HEK293 (cell line): ENCODE measurements at regions not wholly inside any gene's neighbourhood (a gene's known extent, or its start where the extent isn't known, plus 50 kb on each side); places are given as distances from the start of the nearest gene placed in this dataset.

Source experiments
- CTCF ChIA-PET: fragments of 350-600 bp; formaldehyde crosslinking; extraction: SDS; loops from one replicate; lab custom pipeline; 2021; ENCODE audit warnings: antibody characterized with exemption; lab: Yijun Ruan, JAX
- POLR2A ChIA-PET: fragments of 300-600 bp; formaldehyde crosslinking; extraction: SDS; loops from one replicate; lab custom pipeline; 2020; ENCODE audit warnings: antibody characterized with exemption, inconsistent platforms; lab: Yijun Ruan, JAX
- H3K27ac ChIP-seq: fragments of 200-500 bp; sonication (Bioruptor generic); 2 replicates; pipeline ENCODE4 v1.5.1; 2014; ENCODE audit warnings: low read depth, low read length, control low read depth, inconsistent platforms; ENCODE audit errors: extremely low read depth
- H3K36me3 ChIP-seq, 2 experiments: fragments of 200-500 bp in 1 of 2; sonication (Bioruptor generic) in 1 of 2; 1 replicate in 1 of 2; 2 replicates in 1 of 2; pipeline ENCODE4 v1.5.1; 2014 to 2017; ENCODE audit warnings: inconsistent platforms in 2 of 2, low read length in 2 of 2; ENCODE audit not compliant: control insufficient read depth in 2 of 2, insufficient read depth in 1 of 2
- H3K4me1 ChIP-seq: fragments of 200-500 bp; sonication (Bioruptor generic); 2 replicates; pipeline ENCODE4 v1.5.1; 2014; ENCODE audit warnings: mild to moderate bottlenecking, low read length, inconsistent platforms; ENCODE audit not compliant: control insufficient read depth, insufficient read depth
- H3K4me3 ChIP-seq: 2 replicates; pipeline ENCODE4 v1.5.1; 2011; ENCODE audit warnings: low read depth, mild to moderate bottlenecking, control low read depth, low read length, moderate library complexity
- H3K9me3 ChIP-seq: fragments of 200-500 bp; sonication (Bioruptor generic); 2 replicates; pipeline ENCODE4 v1.5.1; 2014; ENCODE audit warnings: low read depth, low read length, inconsistent platforms; ENCODE audit not compliant: control insufficient read depth, insufficient read depth
- ELK4 ChIP-seq: IDR thresholded peaks from 2 replicates; pipeline ENCODE4 v1.6.1; 2011; ENCODE audit warnings: mild to moderate bottlenecking, low read depth, low read length, borderline replicate concordance
- GLIS2 ChIP-seq: fragments of 450-650 bp; formaldehyde crosslinking; IDR thresholded peaks from 2 replicates; pipeline ENCODE4 v1.5.1; 2016; ENCODE audit warnings: missing biosample characterization, missing genetic modification characterization
- OVOL3 ChIP-seq: fragments of 450-650 bp; formaldehyde crosslinking; IDR thresholded peaks from 2 replicates; pipeline ENCODE4 v1.5.1; 2016; ENCODE audit warnings: missing biosample characterization, missing genetic modification characterization
- REPIN1 ChIP-seq: fragments of 450-650 bp; formaldehyde crosslinking; IDR thresholded peaks from 2 replicates; pipeline ENCODE4 v1.5.1; 2017; ENCODE audit warnings: missing biosample characterization, missing genetic modification characterization, low read depth
- SCRT2 ChIP-seq: fragments of 450-650 bp; formaldehyde crosslinking; IDR thresholded peaks from 2 replicates; pipeline ENCODE4 v1.5.1; 2016; ENCODE audit warnings: missing biosample characterization, missing genetic modification characterization
- TRIM28 ChIP-seq: IDR thresholded peaks from 2 replicates; pipeline ENCODE4 v1.6.1; 2011; ENCODE audit warnings: low read length, control low read depth, borderline replicate concordance
- ZIC2 ChIP-seq: fragments of 450-650 bp; formaldehyde crosslinking; IDR thresholded peaks from 2 replicates; pipeline ENCODE4 v1.5.1; 2016; ENCODE audit warnings: missing biosample characterization, missing genetic modification characterization
- ZNF112 ChIP-seq: fragments of 450-650 bp; formaldehyde crosslinking; IDR thresholded peaks from 2 replicates; pipeline ENCODE4 v1.5.0; 2017; ENCODE audit warnings: missing biosample characterization, missing genetic modification characterization
- ZNF2 ChIP-seq: fragments of 450-650 bp; formaldehyde crosslinking; IDR thresholded peaks from 2 replicates; pipeline ENCODE4 v1.5.1; 2016; ENCODE audit warnings: missing biosample characterization, missing genetic modification characterization
- ZNF211 ChIP-seq: fragments of 450-650 bp; formaldehyde crosslinking; IDR thresholded peaks from 2 replicates; pipeline ENCODE4 v1.5.1; 2016; ENCODE audit warnings: low read depth, missing biosample characterization, missing genetic modification characterization
- ZNF23 ChIP-seq: fragments of 450-650 bp; formaldehyde crosslinking; IDR thresholded peaks from 2 replicates; pipeline ENCODE4 v1.5.1; 2016; ENCODE audit warnings: missing biosample characterization, missing genetic modification characterization, borderline replicate concordance
- ZNF248 ChIP-seq: fragments of 450-650 bp; formaldehyde crosslinking; IDR thresholded peaks from 2 replicates; pipeline ENCODE4 v1.5.1; 2017; ENCODE audit warnings: missing biosample characterization, missing genetic modification characterization
- ZNF391 ChIP-seq: fragments of 450-650 bp; formaldehyde crosslinking; IDR thresholded peaks from 2 replicates; pipeline ENCODE4 v1.5.1; 2016; ENCODE audit warnings: low read depth, missing biosample characterization, missing genetic modification characterization, borderline replicate concordance
- ZNF423 ChIP-seq: fragments of 450-650 bp; formaldehyde crosslinking; IDR thresholded peaks from 2 replicates; pipeline ENCODE4 v1.5.1; 2016; ENCODE audit warnings: missing biosample characterization, missing genetic modification characterization
- ZNF473 ChIP-seq: fragments of 450-650 bp; formaldehyde crosslinking; IDR thresholded peaks from 2 replicates; pipeline ENCODE4 v1.5.1; 2017; ENCODE audit warnings: missing biosample characterization, missing genetic modification characterization
- ZNF548 ChIP-seq: fragments of 450-650 bp; formaldehyde crosslinking; IDR thresholded peaks from 2 replicates; pipeline ENCODE4 v1.5.1; 2016; ENCODE audit warnings: missing biosample characterization, missing genetic modification characterization
- ZNF571 ChIP-seq: fragments of 450-650 bp; formaldehyde crosslinking; IDR thresholded peaks from 2 replicates; pipeline ENCODE4 v1.5.0; 2017; ENCODE audit warnings: missing biosample characterization, missing genetic modification characterization
- ZNF585B ChIP-seq: fragments of 450-650 bp; formaldehyde crosslinking; IDR thresholded peaks from 2 replicates; pipeline ENCODE4 v1.5.1; 2016; ENCODE audit warnings: missing biosample characterization, missing genetic modification characterization
- ZNF624 ChIP-seq: fragments of 450-650 bp; formaldehyde crosslinking; IDR thresholded peaks from 2 replicates; pipeline ENCODE4 v1.5.1; 2017; ENCODE audit warnings: missing biosample characterization, missing genetic modification characterization
- ZNF658 ChIP-seq: fragments of 450-650 bp; formaldehyde crosslinking; IDR thresholded peaks from 2 replicates; pipeline ENCODE4; 2016; ENCODE audit warnings: missing biosample characterization, missing genetic modification characterization
- ZNF677 ChIP-seq: fragments of 450-650 bp; IDR thresholded peaks from 2 replicates; pipeline ENCODE4 v1.5.0; 2018; ENCODE audit warnings: missing biosample characterization, mild to moderate bottlenecking, missing genetic modification characterization, moderate library complexity
- ZNF704 ChIP-seq: fragments of 450-650 bp; formaldehyde crosslinking; IDR thresholded peaks from 2 replicates; pipeline ENCODE4 v1.5.1; 2016; ENCODE audit warnings: missing biosample characterization, missing genetic modification characterization
- ZNF777 ChIP-seq: fragments of 450-650 bp; formaldehyde crosslinking; IDR thresholded peaks from 2 replicates; pipeline ENCODE4 v1.5.1; 2017; ENCODE audit warnings: missing biosample characterization, missing genetic modification characterization, borderline replicate concordance
- ZNF785 ChIP-seq: fragments of 450-650 bp; formaldehyde crosslinking; IDR thresholded peaks from 2 replicates; pipeline ENCODE4 v1.5.1; 2016; ENCODE audit warnings: missing biosample characterization, missing genetic modification characterization
- ZSCAN16 ChIP-seq: fragments of 450-650 bp; formaldehyde crosslinking; IDR thresholded peaks from 2 replicates; pipeline ENCODE4 v1.5.1; 2016; ENCODE audit warnings: missing biosample characterization, missing genetic modification characterization
- TF ChIP-seq, protein P1 (sequence below): fragments of 450-650 bp; formaldehyde crosslinking; IDR thresholded peaks from 2 replicates; pipeline ENCODE4 v1.5.1; 2016; ENCODE audit warnings: missing biosample characterization, missing genetic modification characterization, low read depth
- TF ChIP-seq, protein P2 (sequence below): fragments of 450-650 bp; formaldehyde crosslinking; IDR thresholded peaks from 2 replicates; pipeline ENCODE4 v1.5.1; 2016; ENCODE audit warnings: missing biosample characterization, missing genetic modification characterization
- TF ChIP-seq, protein P3 (sequence below): fragments of 450-650 bp; formaldehyde crosslinking; IDR thresholded peaks from 2 replicates; pipeline ENCODE4 v1.5.1; 2017; ENCODE audit warnings: missing biosample characterization, missing genetic modification characterization

DNA sequence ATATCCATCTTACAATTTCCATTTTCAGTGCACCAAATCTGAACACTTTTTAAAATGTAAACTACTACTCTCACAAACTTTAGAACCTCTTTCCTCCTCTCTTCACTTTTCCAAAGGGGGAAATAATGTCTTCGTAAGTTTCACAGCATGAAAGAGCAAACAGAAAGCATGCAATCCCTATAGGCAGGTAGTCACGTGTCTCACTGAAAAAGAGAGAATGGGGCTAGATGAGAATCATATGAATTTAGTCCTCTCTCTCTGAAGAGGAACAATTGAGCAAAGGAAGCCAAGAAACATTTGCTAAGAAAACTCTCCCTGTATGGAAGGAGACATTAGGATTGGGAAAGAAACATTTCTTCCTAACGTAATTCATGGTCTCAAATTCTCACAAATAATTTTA lies 613.9 kb downstream of the PLA2G4A start:
- Histone ChIP-seq H3K4me1 (no peaks in the 10 kb centered on the region), H3K4me3 (no peak overlapping the region), H3K36me3 (no peaks in the 10 kb centered on the region), H3K27ac (no peak overlapping the region), H3K9me3 (no peaks in the 10 kb centered on the region)
- POLR2A ChIA-PET: no interaction called here
- CTCF ChIA-PET: no interaction called here
- no peak for TF ChIP-seq SCRT2 (tag by site-specific recombination)
- no peak for TF ChIP-seq ZSCAN16 (tag by site-specific recombination)
- no peak for TF ChIP-seq ZNF248 (tag by site-specific recombination)
- no peak for TF ChIP-seq ZNF624 (tag by site-specific recombination)
- TF ChIP-seq TRIM28: no peak
- TF ChIP-seq ZIC2: no peak
- no peak for TF ChIP-seq ZNF571
- no peak for TF ChIP-seq ZNF585B (tag by site-specific recombination)
- no peak for TF ChIP-seq ZNF777 (tag by site-specific recombination)
- no peak for TF ChIP-seq ELK4
- TF ChIP-seq, protein P1, sequence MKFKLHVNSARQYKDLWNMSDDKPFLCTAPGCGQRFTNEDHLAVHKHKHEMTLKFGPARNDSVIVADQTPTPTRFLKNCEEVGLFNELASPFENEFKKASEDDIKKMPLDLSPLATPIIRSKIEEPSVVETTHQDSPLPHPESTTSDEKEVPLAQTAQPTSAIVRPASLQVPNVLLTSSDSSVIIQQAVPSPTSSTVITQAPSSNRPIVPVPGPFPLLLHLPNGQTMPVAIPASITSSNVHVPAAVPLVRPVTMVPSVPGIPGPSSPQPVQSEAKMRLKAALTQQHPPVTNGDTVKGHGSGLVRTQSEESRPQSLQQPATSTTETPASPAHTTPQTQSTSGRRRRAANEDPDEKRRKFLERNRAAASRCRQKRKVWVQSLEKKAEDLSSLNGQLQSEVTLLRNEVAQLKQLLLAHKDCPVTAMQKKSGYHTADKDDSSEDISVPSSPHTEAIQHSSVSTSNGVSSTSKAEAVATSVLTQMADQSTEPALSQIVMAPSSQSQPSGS (tag by site-specific recombination): no peak
- TF ChIP-seq ZNF785: no peak
- TF ChIP-seq GLIS2 (tag by site-specific recombination): no peak

DNA sequence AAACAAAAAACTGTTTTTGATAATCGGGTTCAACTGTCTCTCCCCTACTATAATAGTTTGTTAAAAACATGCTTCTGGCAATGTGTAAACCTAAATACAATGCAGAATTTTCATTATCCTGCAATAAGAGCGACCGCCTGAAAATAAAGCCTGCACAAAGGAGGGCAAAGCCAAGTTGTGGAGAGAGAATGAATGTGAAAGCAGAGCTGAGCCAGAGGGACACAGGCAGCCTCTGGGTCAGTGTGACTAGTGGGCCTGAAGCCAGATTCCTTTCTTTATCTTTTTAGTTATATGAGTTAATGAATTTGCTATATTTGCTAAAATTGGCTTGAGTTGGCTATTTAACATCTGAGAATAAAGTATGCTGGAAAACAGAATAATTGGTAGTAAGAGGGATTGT lies 615.2 kb downstream of the PLA2G4A start:
- CTCF ChIA-PET: no interaction called here
- H3K27ac ChIP-seq: no peak overlapping the region
- H3K4me1 ChIP-seq: no peaks in the 10 kb centered on the region
- H3K4me3 ChIP-seq: no peak overlapping the region
- no peaks in the 10 kb centered on the region for H3K36me3 ChIP-seq
- no peak for TF ChIP-seq ZNF473 (tag by site-specific recombination)
- TF ChIP-seq ZNF112 (tag by site-specific recombination): no peak
- TF ChIP-seq ZNF548 (tag by site-specific recombination): no peak
- no peak for TF ChIP-seq ZNF571
- no peak for TF ChIP-seq ZNF2 (tag by site-specific recombination)
- TF ChIP-seq ZNF423 (tag by site-specific recombination): no peak
- no peak for TF ChIP-seq OVOL3 (tag by site-specific recombination)
- no peak for TF ChIP-seq ZNF777 (tag by site-specific recombination)
- POLR2A ChIA-PET: no interaction called here
- no peaks in the 10 kb centered on the region for H3K9me3 ChIP-seq

DNA sequence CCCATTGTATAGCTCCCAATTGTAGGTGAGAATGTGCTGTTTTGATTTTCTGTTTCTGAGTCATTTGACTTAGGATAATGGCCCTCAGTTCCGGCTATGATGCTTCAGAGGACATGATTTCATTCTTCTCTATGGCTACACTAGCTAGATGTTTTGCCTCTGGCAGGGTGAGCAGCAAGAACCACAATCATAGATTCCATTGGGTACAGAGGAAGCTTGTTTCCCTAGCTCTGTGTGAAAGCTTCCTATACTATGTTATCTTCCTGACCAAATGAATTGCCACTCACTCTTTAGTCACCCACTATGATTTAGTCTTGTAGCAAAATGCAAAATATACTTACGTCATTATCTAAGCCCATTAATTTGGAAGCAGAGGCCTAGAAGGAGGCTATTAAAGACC lies 616.3 kb downstream of the PLA2G4A start:
- H3K27ac ChIP-seq: no peak overlapping the region
- CTCF ChIA-PET: interaction anchor here (0.7 kb wide), 1 partner anchor 1735 kb away, joined by 3 read pairs; no protein-coding TSS in a partner anchor
- no peaks in the 10 kb centered on the region for H3K36me3 ChIP-seq
- no peaks in the 10 kb centered on the region for H3K4me1 ChIP-seq
- no peak overlapping the region for H3K4me3 ChIP-seq
- POLR2A ChIA-PET: no interaction called here
- H3K9me3 ChIP-seq: no peaks in the 10 kb centered on the region
- TF ChIP-seq, protein P2, sequence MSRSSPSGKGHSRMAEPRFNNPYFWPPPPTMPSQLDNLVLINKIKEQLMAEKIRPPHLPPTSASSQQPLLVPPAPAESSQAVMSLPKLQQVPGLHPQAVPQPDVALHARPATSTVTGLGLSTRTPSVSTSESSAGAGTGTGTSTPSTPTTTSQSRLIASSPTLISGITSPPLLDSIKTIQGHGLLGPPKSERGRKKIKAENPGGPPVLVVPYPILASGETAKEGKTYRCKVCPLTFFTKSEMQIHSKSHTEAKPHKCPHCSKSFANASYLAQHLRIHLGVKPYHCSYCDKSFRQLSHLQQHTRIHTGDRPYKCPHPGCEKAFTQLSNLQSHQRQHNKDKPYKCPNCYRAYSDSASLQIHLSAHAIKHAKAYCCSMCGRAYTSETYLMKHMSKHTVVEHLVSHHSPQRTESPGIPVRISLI (tag by site-specific recombination): no peak
- TF ChIP-seq ZNF704 (no peak), ZNF677 (tag by site-specific recombination) (no peak), ZNF658 (no peak), ZNF391 (no peak), ZNF112 (tag by site-specific recombination) (no peak), ZNF211 (tag by site-specific recombination) (no peak), REPIN1 (tag by site-specific recombination) (no peak), ZNF23 (tag by site-specific recombination) (no peak)
- TF ChIP-seq, protein P3, sequence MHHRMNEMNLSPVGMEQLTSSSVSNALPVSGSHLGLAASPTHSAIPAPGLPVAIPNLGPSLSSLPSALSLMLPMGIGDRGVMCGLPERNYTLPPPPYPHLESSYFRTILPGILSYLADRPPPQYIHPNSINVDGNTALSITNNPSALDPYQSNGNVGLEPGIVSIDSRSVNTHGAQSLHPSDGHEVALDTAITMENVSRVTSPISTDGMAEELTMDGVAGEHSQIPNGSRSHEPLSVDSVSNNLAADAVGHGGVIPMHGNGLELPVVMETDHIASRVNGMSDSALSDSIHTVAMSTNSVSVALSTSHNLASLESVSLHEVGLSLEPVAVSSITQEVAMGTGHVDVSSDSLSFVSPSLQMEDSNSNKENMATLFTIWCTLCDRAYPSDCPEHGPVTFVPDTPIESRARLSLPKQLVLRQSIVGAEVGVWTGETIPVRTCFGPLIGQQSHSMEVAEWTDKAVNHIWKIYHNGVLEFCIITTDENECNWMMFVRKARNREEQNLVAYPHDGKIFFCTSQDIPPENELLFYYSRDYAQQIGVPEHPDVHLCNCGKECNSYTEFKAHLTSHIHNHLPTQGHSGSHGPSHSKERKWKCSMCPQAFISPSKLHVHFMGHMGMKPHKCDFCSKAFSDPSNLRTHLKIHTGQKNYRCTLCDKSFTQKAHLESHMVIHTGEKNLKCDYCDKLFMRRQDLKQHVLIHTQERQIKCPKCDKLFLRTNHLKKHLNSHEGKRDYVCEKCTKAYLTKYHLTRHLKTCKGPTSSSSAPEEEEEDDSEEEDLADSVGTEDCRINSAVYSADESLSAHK (tag by site-specific recombination): no peak
